ENCODE measurements at regions not wholly inside any gene's neighbourhood (a gene's known extent, or its start where the extent isn't known, plus 50 kb on each side); places are given as distances from the start of the nearest gene placed in this dataset.

GRCh38 chr16:81179219-81179618, 59.3 kb upstream of the BCO1 start:
- Mint-ChIP-seq H3K4me3 (ENCODE audit: unreplicated experiment) (no peak overlapping the region), H3K4me1 (ENCODE audit: low read depth, unreplicated experiment) (peaks cover 22% of the 10 kb centered on the region), H3K36me3 (ENCODE audit: insufficient read depth, unreplicated experiment) (peaks cover 12% of the 10 kb centered on the region), H3K27ac (ENCODE audit: unreplicated experiment) (no peak overlapping the region), H3K9me3 (ENCODE audit: unreplicated experiment) (no peaks in the 10 kb centered on the region), H3K27me3 (ENCODE audit: insufficient read depth, unreplicated experiment) (no peaks in the 10 kb centered on the region)
- no peak for DNase-seq
- ChIA-PET POLR2A (no interaction called here), CTCF (no interaction called here)
- no peak for TF ChIP-seq CTCF (IDR thresholded peaks at IDR 0.05; ENCODE audit: insufficient read depth in 1 of 2, low read depth in 1 of 2, low read length in 1 of 2, severe bottlenecking in 1 of 2, unreplicated experiment in 1 of 2)
- no peaks in the 10 kb centered on the region for H3K36me3 ChIP-seq (ENCODE audit: control insufficient read depth, insufficient read depth, low read length)
- H3K27me3 ChIP-seq (replicated peaks; ENCODE audit: control insufficient read depth, insufficient read depth, low read length), result no peaks in the 10 kb centered on the region
- no peaks in the 10 kb centered on the region for H3K9me3 ChIP-seq
- no TSS peak for BruUV-seq (replicated peaks)
- H3K4me1 ChIP-seq, result peaks cover 25% of the 10 kb centered on the region
- no peak overlapping the region for H3K4me3 ChIP-seq (ENCODE audit: low read depth, low read length)
- intact Hi-C loops (cut with micrococcal nuclease; ENCODE audit: unreplicated experiment), result no loop called here

GRCh38 chr16:81175325-81175891, 63.1 kb upstream of the BCO1 start:
- peak in 1 of 2 experiments; percentile 39 for DNase-seq
- H3K27me3 Mint-ChIP-seq (ENCODE audit: insufficient read depth, unreplicated experiment), result no peaks in the 10 kb centered on the region
- H3K4me3 ChIP-seq (ENCODE audit: low read depth, low read length), result no peak overlapping the region
- peaks cover 14% of the 10 kb centered on the region for H3K4me1 ChIP-seq
- TF ChIP-seq CTCF (IDR thresholded peaks at IDR 0.05; ENCODE audit: insufficient read depth in 1 of 2, low read depth in 1 of 2, low read length in 1 of 2, severe bottlenecking in 1 of 2, unreplicated experiment in 1 of 2), result no peak
- H3K36me3 ChIP-seq (ENCODE audit: control insufficient read depth, insufficient read depth, low read length), result no peaks in the 10 kb centered on the region
- H3K36me3 Mint-ChIP-seq (ENCODE audit: insufficient read depth, unreplicated experiment), result no peaks in the 10 kb centered on the region
- intact Hi-C loops (cut with micrococcal nuclease; ENCODE audit: unreplicated experiment), result no loop called here
- ChIA-PET POLR2A (interaction anchor here (0.7 kb wide), 1 partner anchor 58 kb away, joined by 4 read pairs; no protein-coding TSS in a partner anchor), CTCF (no interaction called here)
- no peaks in the 10 kb centered on the region for H3K9me3 ChIP-seq
- peaks cover 9% of the 10 kb centered on the region for H3K4me1 Mint-ChIP-seq (ENCODE audit: low read depth, unreplicated experiment)
- no peaks in the 10 kb centered on the region for H3K27me3 ChIP-seq (replicated peaks; ENCODE audit: control insufficient read depth, insufficient read depth, low read length)
- peak overlapping the region; percentile 29 for H3K27ac Mint-ChIP-seq (ENCODE audit: unreplicated experiment)
- no peaks in the 10 kb centered on the region for H3K9me3 Mint-ChIP-seq (ENCODE audit: unreplicated experiment)
- no TSS peak for BruUV-seq (replicated peaks)
- H3K4me3 Mint-ChIP-seq (ENCODE audit: unreplicated experiment), result no peak overlapping the region

DNA sequence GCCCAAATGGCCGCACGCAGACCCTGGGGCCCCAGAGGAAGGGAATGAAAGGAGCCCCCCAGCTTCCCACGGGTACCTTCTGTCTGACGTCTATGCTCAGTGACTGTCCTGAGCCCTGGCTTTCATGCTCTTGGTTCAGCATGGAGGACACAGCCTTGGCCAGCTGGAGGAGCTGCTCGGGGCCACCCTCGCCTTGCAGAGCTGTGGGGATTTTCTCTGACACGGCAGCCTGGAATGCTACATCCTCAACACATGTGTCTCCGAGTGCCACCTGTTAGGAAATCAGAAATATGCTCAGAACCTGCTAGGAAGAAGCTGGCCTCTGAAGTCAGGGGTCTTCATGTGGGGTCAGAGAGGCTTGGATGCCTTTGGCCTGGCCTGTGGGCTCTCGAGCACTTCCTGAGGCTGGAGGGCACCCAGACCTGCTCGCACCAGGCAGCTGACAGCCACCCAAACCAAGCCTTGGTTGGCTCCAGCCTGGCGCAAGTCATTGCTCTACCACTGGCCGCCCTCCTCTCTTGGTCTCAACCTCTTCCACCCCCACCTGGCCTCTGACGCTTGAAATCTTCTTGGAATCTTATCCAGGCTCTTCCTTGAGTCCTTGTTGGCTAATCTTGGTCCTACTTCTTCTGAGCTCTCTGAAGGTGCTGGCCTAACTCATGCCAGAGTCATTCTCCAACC, 63.7 kb upstream of the BCO1 start:
- Mint-ChIP-seq H3K4me1 (ENCODE audit: low read depth, unreplicated experiment) (peaks cover 7% of the 10 kb centered on the region), H3K27ac (ENCODE audit: unreplicated experiment) (peak overlapping the region; percentile 29), H3K36me3 (ENCODE audit: insufficient read depth, unreplicated experiment) (no peaks in the 10 kb centered on the region), H3K4me3 (ENCODE audit: unreplicated experiment) (no peak overlapping the region), H3K9me3 (ENCODE audit: unreplicated experiment) (no peaks in the 10 kb centered on the region), H3K27me3 (ENCODE audit: insufficient read depth, unreplicated experiment) (no peaks in the 10 kb centered on the region)
- CTCF ChIA-PET, result no interaction called here
- Histone ChIP-seq H3K36me3 (ENCODE audit: control insufficient read depth, insufficient read depth, low read length) (no peaks in the 10 kb centered on the region), H3K27me3 (replicated peaks; ENCODE audit: control insufficient read depth, insufficient read depth, low read length) (no peaks in the 10 kb centered on the region), H3K9me3 (no peaks in the 10 kb centered on the region), H3K4me1 (peaks cover 14% of the 10 kb centered on the region), H3K4me3 (ENCODE audit: low read depth, low read length) (no peak overlapping the region)
- TF ChIP-seq CTCF (IDR thresholded peaks at IDR 0.05; ENCODE audit: insufficient read depth in 1 of 2, low read depth in 1 of 2, low read length in 1 of 2, severe bottlenecking in 1 of 2, unreplicated experiment in 1 of 2), result no peak
- no TSS peak for BruUV-seq (replicated peaks)
- DNase-seq, result no peak
- intact Hi-C loops (cut with micrococcal nuclease; ENCODE audit: unreplicated experiment), result no loop called here
- POLR2A ChIA-PET, result no interaction called here

Data from Caco-2 (cell line).